Fibroblast of lung (primary cell): ENCODE measurements at regions not wholly inside any gene's neighbourhood (a gene's known extent, or its start where the extent isn't known, plus 50 kb on each side); places are given as distances from the start of the nearest gene placed in this dataset.

Source experiments
- EZH2 ChIP-seq: IDR thresholded peaks from 2 replicates; pipeline ENCODE4 v1.5.1; 2012; ENCODE audit warnings: low read length, control low read depth, mild to moderate bottlenecking; ENCODE audit errors: missing control alignments
- TF ChIP-seq, protein P1 (sequence below), 2 donors: IDR thresholded peaks in 1 of 2; conservative IDR thresholded peaks in 1 of 2; 1 replicate in 1 of 2; 2 replicates in 1 of 2; pipeline ENCODE4 v1.5.1; 2011 to 2012; ENCODE audit warnings: low read length in 2 of 2, control low read depth in 1 of 2, inconsistent platforms in 1 of 2, low read depth in 1 of 2, mild to moderate bottlenecking in 1 of 2

GRCh38 chr5:155252025-155252424 is 238.5 kb downstream of the KIF4B start:
- TF ChIP-seq, protein P1, sequence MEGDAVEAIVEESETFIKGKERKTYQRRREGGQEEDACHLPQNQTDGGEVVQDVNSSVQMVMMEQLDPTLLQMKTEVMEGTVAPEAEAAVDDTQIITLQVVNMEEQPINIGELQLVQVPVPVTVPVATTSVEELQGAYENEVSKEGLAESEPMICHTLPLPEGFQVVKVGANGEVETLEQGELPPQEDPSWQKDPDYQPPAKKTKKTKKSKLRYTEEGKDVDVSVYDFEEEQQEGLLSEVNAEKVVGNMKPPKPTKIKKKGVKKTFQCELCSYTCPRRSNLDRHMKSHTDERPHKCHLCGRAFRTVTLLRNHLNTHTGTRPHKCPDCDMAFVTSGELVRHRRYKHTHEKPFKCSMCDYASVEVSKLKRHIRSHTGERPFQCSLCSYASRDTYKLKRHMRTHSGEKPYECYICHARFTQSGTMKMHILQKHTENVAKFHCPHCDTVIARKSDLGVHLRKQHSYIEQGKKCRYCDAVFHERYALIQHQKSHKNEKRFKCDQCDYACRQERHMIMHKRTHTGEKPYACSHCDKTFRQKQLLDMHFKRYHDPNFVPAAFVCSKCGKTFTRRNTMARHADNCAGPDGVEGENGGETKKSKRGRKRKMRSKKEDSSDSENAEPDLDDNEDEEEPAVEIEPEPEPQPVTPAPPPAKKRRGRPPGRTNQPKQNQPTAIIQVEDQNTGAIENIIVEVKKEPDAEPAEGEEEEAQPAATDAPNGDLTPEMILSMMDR (conservative IDR thresholded peaks at IDR 0.05 in 1 of 2, IDR thresholded peaks at IDR 0.05 in 1 of 2; ENCODE audit: low read depth in 1 of 2, low read length in 2 of 2): no peak
- TF ChIP-seq EZH2: no peak
